Esophagus (tissue), 2 donors: ENCODE measurements at regions not wholly inside any gene's neighbourhood (a gene's known extent, or its start where the extent isn't known, plus 50 kb on each side); places are given as distances from the start of the nearest gene placed in this dataset.

Experiments
- H3K27ac ChIP-seq, 2 donors: one replicate each; pipeline ENCODE4 v1.5.1; 2013; ENCODE audit warnings: low read depth in 2 of 2, mild to moderate bottlenecking in 2 of 2, inconsistent platforms in 1 of 2, low read length in 1 of 2, moderate library complexity in 1 of 2
- H3K27me3 ChIP-seq, 2 donors: one replicate each; pipeline ENCODE4 v1.6.1; 2013; ENCODE audit warnings: low read length in 2 of 2, control low read depth in 1 of 2, mild to moderate bottlenecking in 1 of 2; ENCODE audit not compliant: insufficient read depth in 2 of 2, control insufficient read depth in 1 of 2
- H3K36me3 ChIP-seq, 2 donors: one replicate each; pipeline ENCODE4 v1.6.1; 2013; ENCODE audit warnings: low read length in 1 of 2; ENCODE audit not compliant: control insufficient read depth in 2 of 2, insufficient read depth in 2 of 2
- H3K4me1 ChIP-seq, 2 donors: one replicate each; pipeline ENCODE4 v1.6.1; 2013; ENCODE audit warnings: low read length in 1 of 2; ENCODE audit not compliant: control insufficient read depth in 2 of 2, insufficient read depth in 2 of 2
- H3K4me3 ChIP-seq, 2 donors: one replicate each; pipeline ENCODE4 v1.5.1; 2013; ENCODE audit warnings: low read length in 2 of 2, mild to moderate bottlenecking in 2 of 2, low read depth in 1 of 2, moderate library complexity in 1 of 2
- H3K9me3 ChIP-seq, 2 donors: one replicate each; pipeline ENCODE4 v1.6.1; 2013; ENCODE audit warnings: mild to moderate bottlenecking in 2 of 2, low read depth in 1 of 2, low read length in 1 of 2, moderate library complexity in 1 of 2; ENCODE audit not compliant: control insufficient read depth in 2 of 2, insufficient read depth in 1 of 2
- WGBS, 2 donors: extraction: QIAGEN DNeasy Blood & Tissue Kit; methylation state at CpG; one replicate each; pipeline ENCODE4 v1.1.7; 2013; 5-methylcytosine and 5-hydroxymethylcytosine counted together
- donor health status: healthy with polysubstance abuse.
- donor health status: Bipolar disorder and iron deficiency.

DNA sequence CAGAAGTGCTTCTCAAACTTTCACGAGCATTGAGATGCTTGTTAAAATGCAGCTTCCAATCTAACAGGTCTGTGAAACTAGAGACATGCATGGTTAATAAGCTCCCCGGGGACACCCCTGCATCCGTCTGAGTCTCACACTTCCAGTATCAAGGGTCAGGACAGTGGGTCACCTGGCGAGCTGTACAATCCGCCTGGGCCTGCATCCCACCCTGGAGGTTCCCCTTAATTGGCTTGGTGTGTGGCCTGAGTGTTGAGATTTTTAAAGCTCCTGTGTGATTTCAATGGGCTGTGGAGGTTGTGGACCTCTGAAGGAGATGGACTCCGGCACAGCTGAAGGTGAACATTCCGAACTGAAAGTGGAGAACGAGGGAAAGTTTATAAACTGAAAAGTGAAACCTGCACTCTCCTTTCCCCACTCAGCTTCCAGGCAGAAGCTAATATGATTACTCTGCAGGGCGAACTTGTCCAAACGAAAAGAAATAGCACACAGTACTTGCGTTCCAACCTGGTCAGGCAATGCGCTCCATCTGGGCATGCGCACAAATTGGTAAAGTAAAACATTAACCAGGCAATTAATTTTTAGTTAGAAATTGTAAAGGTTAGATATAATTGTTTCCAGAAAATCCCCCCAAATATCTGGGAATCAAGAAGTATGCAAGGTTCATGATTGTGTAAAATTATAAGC lies 191.7 kb upstream of the ALKAL2 start:
- H3K27me3 ChIP-seq: no peaks in the 10 kb centered on the region
- no peaks in the 10 kb centered on the region for H3K4me1 ChIP-seq
- no peak overlapping the region for H3K27ac ChIP-seq
- 51 to 62% methylated on average over 13 of the region's 13 CpGs for WGBS, 2 donors
- peaks cover 0 to 4% of the 10 kb centered on the region in 2 donors for H3K9me3 ChIP-seq
- no peak overlapping the region for H3K4me3 ChIP-seq
- H3K36me3 ChIP-seq: no peaks in the 10 kb centered on the region

DNA sequence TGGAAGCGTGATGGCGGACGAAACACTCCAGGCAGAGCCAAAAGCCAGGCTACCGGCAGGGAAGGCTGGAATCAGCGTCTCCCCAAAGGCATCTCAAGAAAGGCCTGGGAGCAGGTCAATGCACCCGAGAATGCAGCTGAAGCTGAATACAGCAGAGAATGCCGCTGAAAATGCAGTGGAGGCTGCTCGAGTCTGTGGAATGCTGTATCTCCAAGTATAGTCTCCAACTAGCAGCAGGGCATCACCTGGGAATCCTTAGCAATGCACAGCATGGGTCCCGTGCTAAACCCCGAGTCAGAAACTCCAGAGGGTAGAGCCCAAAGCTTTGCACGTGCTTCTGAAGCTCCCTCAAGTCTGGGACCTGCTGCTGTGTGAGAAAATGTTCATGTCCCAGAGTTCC lies 191.1 kb upstream of the ALKAL2 start:
- WGBS, 2 donors: 61 to 66% methylated on average over 11 of the region's 11 CpGs

DNA sequence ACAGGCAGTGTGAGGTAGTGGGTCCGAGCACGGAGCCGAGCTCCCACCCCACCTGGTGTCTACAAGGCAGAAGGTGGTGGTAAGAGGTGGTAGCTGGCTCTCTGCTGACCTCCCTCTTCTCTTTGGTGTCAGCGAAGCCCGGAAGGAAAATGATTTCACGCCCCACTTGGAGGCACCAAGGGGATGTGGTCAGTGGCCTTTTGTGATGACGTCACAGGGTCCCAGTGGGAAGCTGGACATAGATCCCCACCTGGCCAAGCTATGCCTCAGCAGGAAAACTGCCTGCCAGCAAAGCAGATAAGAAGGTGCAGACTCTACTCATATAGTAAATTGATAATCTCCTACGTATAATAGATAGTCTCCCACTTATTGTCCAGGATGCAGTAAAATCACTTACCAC lies 183.7 kb upstream of the ALKAL2 start:
- Histone ChIP-seq H3K36me3 (no peaks in the 10 kb centered on the region), H3K27me3 (peaks cover 3 to 16% of the 10 kb centered on the region in 2 donors), H3K4me3 (no peak overlapping the region), H3K9me3 (peaks cover 0 to 7% of the 10 kb centered on the region in 2 donors), H3K4me1 (peaks cover 0 to 5% of the 10 kb centered on the region in 2 donors), H3K27ac (no peak overlapping the region)
- 88% methylated on average over 8 of the region's 8 CpGs for WGBS, 2 donors

More for the DNA sequence above, 191.1 kb upstream of the ALKAL2 start:
- H3K27ac ChIP-seq: no peak overlapping the region
- peaks cover 0 to 4% of the 10 kb centered on the region in 2 donors for H3K9me3 ChIP-seq
- H3K27me3 ChIP-seq: no peaks in the 10 kb centered on the region
- no peak overlapping the region for H3K4me3 ChIP-seq
- H3K4me1 ChIP-seq: no peaks in the 10 kb centered on the region
- no peaks in the 10 kb centered on the region for H3K36me3 ChIP-seq

DNA sequence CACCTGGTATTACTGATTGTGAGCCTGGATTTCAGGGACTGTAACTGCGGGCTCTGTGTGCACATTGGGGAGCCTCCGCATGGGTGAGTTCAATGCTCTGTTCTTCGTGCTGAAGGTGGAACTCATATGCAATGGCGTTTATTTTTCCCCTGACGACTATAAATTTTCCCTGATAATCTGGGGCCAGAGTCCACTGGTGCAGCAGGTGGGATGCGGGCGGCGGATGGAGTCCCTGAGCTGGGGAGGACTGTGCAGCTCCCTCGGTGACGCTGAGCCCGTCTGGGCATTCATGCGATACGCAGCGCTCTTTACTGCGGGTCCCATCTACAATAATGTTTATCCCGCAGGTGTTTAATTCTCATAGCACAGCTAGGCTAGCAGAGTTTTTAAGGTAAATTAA lies 181.6 kb upstream of the ALKAL2 start:
- Histone ChIP-seq H3K36me3 (no peaks in the 10 kb centered on the region), H3K4me3 (no peak overlapping the region), H3K9me3 (peaks cover 0 to 3% of the 10 kb centered on the region in 2 donors), H3K27ac (no peak overlapping the region), H3K4me1 (peaks cover 0 to 5% of the 10 kb centered on the region in 2 donors), H3K27me3 (peaks cover 3 to 16% of the 10 kb centered on the region in 2 donors)
- 74 to 92% methylated on average over 16 of the region's 16 CpGs for WGBS, 2 donors

DNA sequence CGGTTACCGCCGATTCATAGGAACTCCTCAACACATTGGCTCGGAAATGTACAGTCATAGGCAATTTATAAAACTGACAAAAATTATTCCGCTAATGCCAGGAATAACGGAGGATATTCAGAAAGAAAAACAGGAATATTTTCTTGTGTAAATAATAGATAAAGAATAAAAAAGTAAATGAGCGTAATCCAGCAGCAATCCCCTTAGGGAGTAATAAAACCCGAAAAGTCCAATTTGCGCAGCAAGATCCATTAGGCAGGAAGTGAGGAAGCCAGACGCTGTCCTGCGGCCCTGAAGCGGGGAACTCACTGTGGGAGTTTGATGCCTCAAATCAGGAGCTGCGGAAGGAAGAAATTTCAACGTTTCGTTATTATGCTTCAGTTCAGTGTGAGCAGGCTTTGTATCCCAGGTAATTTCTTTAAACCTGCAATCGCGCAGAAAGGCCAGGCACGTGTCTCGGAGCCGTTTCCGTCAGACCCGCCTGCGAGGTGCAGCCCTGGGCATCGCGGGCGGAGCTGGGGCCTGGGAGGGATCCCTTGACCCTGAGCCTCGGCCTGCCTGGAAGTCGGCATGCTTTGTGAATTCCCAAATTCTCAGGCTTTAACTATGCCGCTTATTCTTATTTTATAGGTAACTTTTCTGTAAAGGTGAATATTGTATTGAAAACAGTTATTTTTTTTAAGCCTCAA lies 180.9 kb upstream of the ALKAL2 start:
- 27 to 28% methylated on average over 29 of the region's 29 CpGs for WGBS, 2 donors
- Histone ChIP-seq H3K4me1 (peaks cover 0 to 5% of the 10 kb centered on the region in 2 donors), H3K27ac (no peak overlapping the region), H3K36me3 (no peaks in the 10 kb centered on the region), H3K9me3 (peaks cover 0 to 3% of the 10 kb centered on the region in 2 donors), H3K4me3 (no peak overlapping the region), H3K27me3 (peaks cover 3 to 16% of the 10 kb centered on the region in 2 donors)

DNA sequence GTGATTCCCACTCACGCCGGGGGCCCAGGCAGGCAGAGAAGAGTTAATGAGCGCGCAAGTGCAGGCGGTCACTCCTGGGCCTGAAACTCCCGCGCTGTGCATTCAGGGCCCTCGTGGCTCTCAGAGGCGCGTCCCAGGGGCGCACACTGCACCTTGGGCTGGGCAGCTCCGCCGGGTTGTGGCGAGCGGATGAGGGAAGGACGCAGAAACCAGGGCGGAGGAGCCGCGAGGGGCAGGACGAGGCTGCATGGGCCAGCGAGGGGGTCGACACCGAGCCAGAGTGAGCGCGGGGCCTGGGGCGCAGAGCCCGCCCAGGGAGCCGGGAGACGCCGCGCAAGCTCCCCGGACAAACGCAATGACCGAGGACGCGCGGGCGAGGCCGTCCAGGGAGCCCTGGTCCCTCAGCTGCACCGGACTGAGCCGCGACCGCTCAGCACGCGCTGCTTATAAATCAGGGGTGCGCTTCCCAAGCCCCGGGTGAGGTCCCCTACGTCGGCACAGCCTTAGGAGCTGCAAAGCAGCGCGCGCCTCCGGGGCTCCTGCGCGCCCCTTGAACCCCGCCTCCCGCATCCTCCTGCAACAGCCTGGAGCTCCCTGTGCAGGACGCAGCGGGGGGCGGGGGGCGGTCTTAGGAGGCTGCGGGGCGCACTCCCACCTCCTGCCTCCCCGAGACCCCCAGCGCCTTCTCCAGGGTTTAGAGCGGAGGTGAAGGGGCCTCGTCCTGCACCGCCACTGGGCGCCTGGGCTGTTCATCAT lies 180.2 kb upstream of the ALKAL2 start:
- 5% methylated on average over 68 to 69 of the region's 69 CpGs for WGBS, 2 donors
- H3K27me3 ChIP-seq: peaks cover 3 to 16% of the 10 kb centered on the region in 2 donors
- no peaks in the 10 kb centered on the region for H3K36me3 ChIP-seq
- H3K9me3 ChIP-seq: peaks cover 0 to 3% of the 10 kb centered on the region in 2 donors
- no peak overlapping the region for H3K4me3 ChIP-seq
- H3K27ac ChIP-seq: no peak overlapping the region
- H3K4me1 ChIP-seq: peaks cover 0 to 5% of the 10 kb centered on the region in 2 donors

DNA sequence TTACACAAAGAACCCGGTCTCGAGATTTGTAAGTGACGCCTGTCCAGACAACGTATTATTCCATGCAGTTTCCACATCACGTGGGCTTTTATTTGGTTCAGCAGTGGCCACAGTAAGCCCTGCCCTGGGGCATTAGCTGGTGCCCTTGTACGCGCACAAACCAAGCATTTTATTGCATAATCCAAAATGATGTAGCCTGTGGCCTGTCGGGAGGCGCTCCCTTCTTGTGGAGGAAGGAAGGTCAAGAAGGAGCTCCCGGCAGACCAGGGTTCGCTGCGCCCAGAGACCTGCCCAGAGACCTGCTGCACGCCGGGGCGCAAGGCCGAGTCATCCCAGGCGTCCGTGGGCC lies 179.6 kb upstream of the ALKAL2 start:
- H3K27ac ChIP-seq: no peak overlapping the region
- 40% methylated on average over 18 of the region's 18 CpGs for WGBS, 2 donors
- no peaks in the 10 kb centered on the region for H3K36me3 ChIP-seq
- H3K9me3 ChIP-seq: peaks cover 0 to 3% of the 10 kb centered on the region in 2 donors
- peaks cover 0 to 5% of the 10 kb centered on the region in 2 donors for H3K4me1 ChIP-seq
- H3K27me3 ChIP-seq: peaks cover 3 to 16% of the 10 kb centered on the region in 2 donors
- no peak overlapping the region for H3K4me3 ChIP-seq

DNA sequence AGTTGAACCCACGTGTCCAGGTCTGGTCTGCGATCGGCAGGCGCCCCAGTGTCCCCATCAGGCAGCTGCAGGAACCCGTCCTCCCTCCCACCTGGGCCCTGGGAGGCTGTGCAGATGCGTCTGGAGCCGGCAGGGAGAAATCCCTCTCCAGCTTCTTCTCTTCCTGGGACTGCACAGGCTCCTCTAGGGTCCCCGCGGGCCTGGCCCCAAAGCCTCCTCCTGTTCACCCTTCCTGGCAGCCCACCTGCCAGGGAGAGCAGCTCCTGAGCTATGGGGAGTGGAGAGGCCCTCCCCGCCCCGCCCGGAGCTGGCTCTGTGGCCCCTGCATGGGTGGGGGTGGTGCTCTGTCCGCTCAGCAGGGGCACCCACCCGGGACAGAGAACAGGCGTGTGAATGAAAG lies 179.2 kb upstream of the ALKAL2 start:
- 71 to 74% methylated on average over 15 of the region's 15 CpGs for WGBS, 2 donors
- Histone ChIP-seq H3K27ac (no peak overlapping the region), H3K4me1 (peaks cover 0 to 5% of the 10 kb centered on the region in 2 donors), H3K9me3 (peaks cover 0 to 3% of the 10 kb centered on the region in 2 donors), H3K27me3 (peaks cover 3 to 16% of the 10 kb centered on the region in 2 donors), H3K36me3 (no peaks in the 10 kb centered on the region), H3K4me3 (no peak overlapping the region)

DNA sequence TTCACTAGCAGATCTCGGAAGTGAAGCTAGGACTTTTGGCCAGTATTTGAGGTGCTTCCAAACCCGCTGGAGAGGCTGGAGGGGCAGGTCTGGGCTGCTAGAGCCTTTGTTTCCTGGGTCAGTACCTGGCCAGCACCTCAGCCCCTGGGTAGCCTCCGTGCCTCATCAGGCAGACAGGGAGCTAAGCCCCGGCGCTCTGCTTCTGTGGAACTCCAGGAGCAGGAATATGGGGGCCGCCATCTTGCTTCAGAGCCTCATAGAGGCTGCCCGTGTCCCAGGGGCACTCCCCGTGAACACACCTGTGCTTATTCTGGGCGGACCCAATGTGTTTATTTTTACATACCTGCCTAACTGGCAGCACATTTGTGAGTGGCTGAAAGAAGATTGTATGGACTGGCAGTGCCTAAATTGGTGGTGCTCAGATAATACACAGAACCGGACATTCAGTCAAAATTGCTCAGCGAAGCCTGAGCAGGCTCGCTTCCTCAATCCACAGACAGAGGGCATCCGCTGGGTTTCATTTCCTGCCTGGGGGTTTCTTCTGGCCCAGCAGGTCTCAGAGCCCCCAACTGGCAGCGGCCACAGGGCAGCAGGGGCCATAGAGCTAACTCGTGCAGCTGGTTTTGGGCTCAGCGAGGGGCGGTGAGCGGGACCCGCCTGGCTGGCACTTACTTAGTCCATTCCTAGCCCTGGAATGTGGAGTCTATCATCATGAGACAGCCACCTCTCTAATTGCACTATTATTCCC lies 176.8 kb upstream of the ALKAL2 start:
- 87% methylated on average over 19 of the region's 19 CpGs for WGBS, 2 donors
- Histone ChIP-seq H3K4me3 (no peak overlapping the region), H3K27ac (no peak overlapping the region), H3K9me3 (peaks cover 0 to 3% of the 10 kb centered on the region in 2 donors), H3K36me3 (no peaks in the 10 kb centered on the region), H3K27me3 (peaks cover 3 to 10% of the 10 kb centered on the region in 2 donors), H3K4me1 (peaks cover 0 to 5% of the 10 kb centered on the region in 2 donors)
